ENCODE measurements at regions not wholly inside any gene's neighbourhood (a gene's known extent, or its start where the extent isn't known, plus 50 kb on each side); places are given as distances from the start of the nearest gene placed in this dataset.
"Not testable (repeated sequence)": the region's sequence is repeated elsewhere in the genome, so short reads cannot be mapped to it uniquely, and the experiment has no call there.

GRCh38 chr9:78712903-78713613 lies 416.1 kb downstream of the PSAT1 start:
- ATAC-seq (ENCODE audit: low FRiP score), result no peak
- H3K36me3 ChIP-seq (ENCODE audit: control insufficient read depth in 1 of 2, insufficient read depth in 2 of 2, low read length in 1 of 2), result no peaks in the 10 kb centered on the region

GRCh38 chr9:78713614-78714405 lies 416.9 kb downstream of the PSAT1 start:
- ATAC-seq (ENCODE audit: low FRiP score) (no peak), DNase-seq (no peak)
- no peak overlapping the region for H3K4me3 ChIP-seq (ENCODE audit: low read length in 2 of 2)
- no peaks in the 10 kb centered on the region for H3K9me3 ChIP-seq (ENCODE audit: control insufficient read depth, low read length)
- no peak overlapping the region for H3K27ac ChIP-seq (ENCODE audit: low read depth in 1 of 2, low read length in 2 of 2)
- intact Hi-C loops (cut with DNase I), result no loop called here
- no peaks in the 10 kb centered on the region for H3K4me1 ChIP-seq (ENCODE audit: control insufficient read depth in 1 of 2, insufficient read depth in 2 of 2, low read length in 2 of 2)
- WGBS, 2 donors, result 24 to 29% methylated on average over 5 of the region's 5 CpGs
- H3K36me3 ChIP-seq (ENCODE audit: control insufficient read depth in 1 of 2, insufficient read depth in 2 of 2, low read length in 1 of 2), result no peaks in the 10 kb centered on the region
- no peaks in the 10 kb centered on the region for H3K27me3 ChIP-seq (ENCODE audit: control insufficient read depth in 1 of 2, insufficient read depth in 2 of 2, low read length in 1 of 2)

More at GRCh38 chr9:78712903-78713613, 416.1 kb downstream of the PSAT1 start:
- Histone ChIP-seq H3K4me1 (ENCODE audit: control insufficient read depth in 1 of 2, insufficient read depth in 2 of 2, low read length in 2 of 2) (no peaks in the 10 kb centered on the region), H3K9me3 (ENCODE audit: control insufficient read depth, low read length) (no peaks in the 10 kb centered on the region), H3K27ac (ENCODE audit: low read depth in 1 of 2, low read length in 2 of 2) (no peak overlapping the region), H3K4me3 (ENCODE audit: low read length in 2 of 2) (no peak overlapping the region), H3K27me3 (ENCODE audit: control insufficient read depth in 1 of 2, insufficient read depth in 2 of 2, low read length in 1 of 2) (no peaks in the 10 kb centered on the region)
- no peak for DNase-seq
- intact Hi-C loops (cut with DNase I), result no loop called here
- 54 to 55% methylated on average over 4 of the region's 4 CpGs for WGBS, 2 donors

- no peaks in the 10 kb centered on the region for H3K36me3 ChIP-seq (ENCODE audit: control insufficient read depth in 1 of 2, insufficient read depth in 2 of 2, low read length in 1 of 2)
- WGBS, 2 donors, result 18 to 23% methylated on average over 2 of the region's 2 CpGs
- no peak overlapping the region for H3K27ac ChIP-seq (ENCODE audit: low read depth in 1 of 2, low read length in 2 of 2)
- no peaks in the 10 kb centered on the region for H3K27me3 ChIP-seq (ENCODE audit: control insufficient read depth in 1 of 2, insufficient read depth in 2 of 2, low read length in 1 of 2)
- DNase-seq, result no peak
- no peaks in the 10 kb centered on the region for H3K4me1 ChIP-seq (ENCODE audit: control insufficient read depth in 1 of 2, insufficient read depth in 2 of 2, low read length in 2 of 2)
- intact Hi-C loops (cut with DNase I), result no loop called here
- no peak for ATAC-seq (ENCODE audit: low FRiP score)
- H3K4me3 ChIP-seq (ENCODE audit: low read length in 2 of 2), result no peak overlapping the region
- H3K9me3 ChIP-seq (ENCODE audit: control insufficient read depth, low read length), result no peaks in the 10 kb centered on the region
Measured at GRCh38 chr9:78714576-78714975, 417.7 kb downstream of the PSAT1 start.

- intact Hi-C loops (cut with DNase I); H3K4me3 ChIP-seq (ENCODE audit: low read length in 2 of 2); H3K27ac ChIP-seq (ENCODE audit: low read depth in 1 of 2, low read length in 2 of 2); H3K27me3 ChIP-seq (ENCODE audit: control insufficient read depth in 1 of 2, insufficient read depth in 2 of 2, low read length in 1 of 2); ATAC-seq (ENCODE audit: low FRiP score); H3K36me3 ChIP-seq (ENCODE audit: control insufficient read depth in 1 of 2, insufficient read depth in 2 of 2, low read length in 1 of 2); H3K4me1 ChIP-seq (ENCODE audit: control insufficient read depth in 1 of 2, insufficient read depth in 2 of 2, low read length in 2 of 2); H3K9me3 ChIP-seq (ENCODE audit: control insufficient read depth, low read length); DNase-seq: not testable (repeated sequence)
- WGBS, 2 donors, result 78% methylated on average over 4 of the region's 4 CpGs
Measured at GRCh38 chr9:78719029-78719428, 422.1 kb downstream of the PSAT1 start.

GRCh38 chr9:78724896-78725295 lies 428.0 kb downstream of the PSAT1 start:
- no peak for ATAC-seq (ENCODE audit: low FRiP score)
- Histone ChIP-seq H3K9me3 (ENCODE audit: control insufficient read depth, low read length) (no peaks in the 10 kb centered on the region), H3K36me3 (ENCODE audit: control insufficient read depth in 1 of 2, insufficient read depth in 2 of 2, low read length in 1 of 2) (no peaks in the 10 kb centered on the region), H3K27ac (ENCODE audit: low read depth in 1 of 2, low read length in 2 of 2) (no peak overlapping the region), H3K27me3 (ENCODE audit: control insufficient read depth in 1 of 2, insufficient read depth in 2 of 2, low read length in 1 of 2) (no peaks in the 10 kb centered on the region), H3K4me3 (ENCODE audit: low read length in 2 of 2) (no peak overlapping the region), H3K4me1 (ENCODE audit: control insufficient read depth in 1 of 2, insufficient read depth in 2 of 2, low read length in 2 of 2) (no peaks in the 10 kb centered on the region)
- no peak for DNase-seq
- WGBS, 2 donors, result 87 to 88% methylated on average over 2 of the region's 2 CpGs
- intact Hi-C loops (cut with DNase I), result no loop called here

GRCh38 chr9:78725503-78725902 lies 428.6 kb downstream of the PSAT1 start:
- WGBS, 2 donors, result 79 to 82% methylated on average over 1 of the region's 1 CpG
- DNase-seq, result no peak
- no peak for ATAC-seq (ENCODE audit: low FRiP score)
- Histone ChIP-seq H3K36me3 (ENCODE audit: control insufficient read depth in 1 of 2, insufficient read depth in 2 of 2, low read length in 1 of 2) (no peaks in the 10 kb centered on the region), H3K4me3 (ENCODE audit: low read length in 2 of 2) (no peak overlapping the region), H3K9me3 (ENCODE audit: control insufficient read depth, low read length) (no peaks in the 10 kb centered on the region), H3K27me3 (ENCODE audit: control insufficient read depth in 1 of 2, insufficient read depth in 2 of 2, low read length in 1 of 2) (no peaks in the 10 kb centered on the region), H3K4me1 (ENCODE audit: control insufficient read depth in 1 of 2, insufficient read depth in 2 of 2, low read length in 2 of 2) (no peaks in the 10 kb centered on the region), H3K27ac (ENCODE audit: low read depth in 1 of 2, low read length in 2 of 2) (no peak overlapping the region)
- intact Hi-C loops (cut with DNase I), result no loop called here

- Histone ChIP-seq H3K36me3 (ENCODE audit: control insufficient read depth in 1 of 2, insufficient read depth in 2 of 2, low read length in 1 of 2) (no peaks in the 10 kb centered on the region), H3K27me3 (ENCODE audit: control insufficient read depth in 1 of 2, insufficient read depth in 2 of 2, low read length in 1 of 2) (no peaks in the 10 kb centered on the region), H3K27ac (ENCODE audit: low read depth in 1 of 2, low read length in 2 of 2) (no peak overlapping the region), H3K4me1 (ENCODE audit: control insufficient read depth in 1 of 2, insufficient read depth in 2 of 2, low read length in 2 of 2) (no peaks in the 10 kb centered on the region), H3K4me3 (ENCODE audit: low read length in 2 of 2) (no peak overlapping the region), H3K9me3 (ENCODE audit: control insufficient read depth, low read length) (no peaks in the 10 kb centered on the region)
- ATAC-seq (ENCODE audit: low FRiP score) (no peak), DNase-seq (no peak)
- 89 to 92% methylated on average over 5 of the region's 5 CpGs for WGBS, 2 donors
- intact Hi-C loops (cut with DNase I), result no loop called here
Measured at GRCh38 chr9:78745331-78745730, 448.4 kb downstream of the PSAT1 start.

- H3K27ac ChIP-seq (ENCODE audit: low read depth in 1 of 2, low read length in 2 of 2), result no peak overlapping the region
- DNase-seq, result no peak
- ATAC-seq (ENCODE audit: low FRiP score), result no peak
- no peaks in the 10 kb centered on the region for H3K36me3 ChIP-seq (ENCODE audit: control insufficient read depth in 1 of 2, insufficient read depth in 2 of 2, low read length in 1 of 2)
- no peaks in the 10 kb centered on the region for H3K27me3 ChIP-seq (ENCODE audit: control insufficient read depth in 1 of 2, insufficient read depth in 2 of 2, low read length in 1 of 2)
- no peak overlapping the region for H3K4me3 ChIP-seq (ENCODE audit: low read length in 2 of 2)
- H3K9me3 ChIP-seq (ENCODE audit: control insufficient read depth, low read length), result no peaks in the 10 kb centered on the region
- no peaks in the 10 kb centered on the region for H3K4me1 ChIP-seq (ENCODE audit: control insufficient read depth in 1 of 2, insufficient read depth in 2 of 2, low read length in 2 of 2)
- intact Hi-C loops (cut with DNase I), result no loop called here
- 40 to 50% methylated on average over 3 of the region's 3 CpGs for WGBS, 2 donors
Measured at GRCh38 chr9:78746010-78746409, 449.1 kb downstream of the PSAT1 start.

- Histone ChIP-seq H3K27ac (ENCODE audit: low read depth in 1 of 2, low read length in 2 of 2) (no peak overlapping the region), H3K4me1 (ENCODE audit: control insufficient read depth in 1 of 2, insufficient read depth in 2 of 2, low read length in 2 of 2) (no peaks in the 10 kb centered on the region), H3K36me3 (ENCODE audit: control insufficient read depth in 1 of 2, insufficient read depth in 2 of 2, low read length in 1 of 2) (no peaks in the 10 kb centered on the region), H3K9me3 (ENCODE audit: control insufficient read depth, low read length) (peaks cover 2% of the 10 kb centered on the region), H3K4me3 (ENCODE audit: low read length in 2 of 2) (no peak overlapping the region), H3K27me3 (ENCODE audit: control insufficient read depth in 1 of 2, insufficient read depth in 2 of 2, low read length in 1 of 2) (no peaks in the 10 kb centered on the region)
- no peak for DNase-seq
- intact Hi-C loops (cut with DNase I), result no loop called here
- no peak for ATAC-seq (ENCODE audit: low FRiP score)
Measured at GRCh38 chr9:78753039-78753438, 456.1 kb downstream of the PSAT1 start.
